ENCODE measurements at regions not wholly inside any gene's neighbourhood (a gene's known extent, or its start where the extent isn't known, plus 50 kb on each side); places are given as distances from the start of the nearest gene placed in this dataset.

- CTCF ChIA-PET: no interaction called here
- no peak for ATAC-seq (ENCODE audit: low read depth)
Measured at GRCh38 chr6:79783670-79784394, 152.7 kb downstream of the SH3BGRL2 start.

DNA sequence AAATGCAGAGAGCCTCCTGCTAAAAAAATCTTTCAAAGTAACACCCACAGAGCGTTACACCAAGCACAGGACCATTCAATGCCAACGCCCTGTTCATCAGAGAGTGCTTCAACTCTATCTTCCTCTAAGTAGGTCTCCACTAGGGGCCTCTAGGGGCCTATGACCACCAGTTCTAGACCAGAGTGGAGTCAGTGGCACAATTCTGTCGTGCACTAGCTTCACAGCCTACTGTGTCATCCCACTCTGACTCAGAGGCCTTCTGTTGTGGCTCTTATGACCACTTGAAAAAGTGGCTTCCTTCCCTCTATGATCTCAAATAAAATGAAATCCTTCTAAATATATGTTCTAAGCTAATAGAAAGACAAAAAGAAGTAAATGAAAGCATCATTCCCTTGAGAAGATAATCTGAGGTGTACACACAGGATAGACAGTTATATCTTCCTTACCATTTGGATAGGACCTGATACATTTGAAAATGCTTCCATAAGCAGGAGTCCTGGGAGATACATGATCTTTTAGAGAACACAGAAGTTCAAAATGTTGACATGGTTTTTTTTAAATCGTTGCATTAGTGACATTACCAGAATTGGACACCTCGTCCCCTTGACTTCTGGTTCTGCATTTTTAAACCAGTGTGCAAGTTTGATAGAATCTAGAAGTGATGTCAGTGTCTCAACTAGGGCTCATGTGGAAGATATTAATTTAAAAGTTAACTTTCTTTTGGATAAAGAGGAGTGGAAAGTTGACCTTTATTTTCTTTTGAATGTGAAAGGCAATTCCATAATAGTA is 151.9 kb downstream of the SH3BGRL2 start:
- POLR2A ChIA-PET: interaction anchor here (0.7 kb wide), 2 partner anchors 28 to 361 kb away, joined by 3 to 4 read pairs; no protein-coding TSS in a partner anchor
- ATAC-seq (ENCODE audit: low read depth) (no peak), DNase-seq (no peak)
- H3K36me3 Mint-ChIP-seq (ENCODE audit: low read depth): no peaks in the 10 kb centered on the region
- H3K9me3 Mint-ChIP-seq: no peaks in the 10 kb centered on the region
- H3K4me3 Mint-ChIP-seq: no peak overlapping the region
- CTCF ChIA-PET: no interaction called here
- H3K27me3 Mint-ChIP-seq: peaks cover 5% of the 10 kb centered on the region
- peaks cover 3% of the 10 kb centered on the region for H3K4me1 Mint-ChIP-seq
- no peak overlapping the region for H3K27ac Mint-ChIP-seq
- intact Hi-C loops (cut with micrococcal nuclease): no loop called here
- TF ChIP-seq CTCF (IDR thresholded peaks at IDR 0.05): no peak

More at GRCh38 chr6:79783670-79784394, 152.7 kb downstream of the SH3BGRL2 start:
- Mint-ChIP-seq H3K27me3 (peaks cover 5% of the 10 kb centered on the region), H3K9me3 (no peaks in the 10 kb centered on the region), H3K4me1 (no peaks in the 10 kb centered on the region), H3K36me3 (ENCODE audit: low read depth) (no peaks in the 10 kb centered on the region), H3K4me3 (no peak overlapping the region), H3K27ac (no peak overlapping the region)
- no peak for DNase-seq
- no peak for TF ChIP-seq CTCF (IDR thresholded peaks at IDR 0.05)
- POLR2A ChIA-PET: no interaction called here
- intact Hi-C loops (cut with micrococcal nuclease): no loop called here

DNA sequence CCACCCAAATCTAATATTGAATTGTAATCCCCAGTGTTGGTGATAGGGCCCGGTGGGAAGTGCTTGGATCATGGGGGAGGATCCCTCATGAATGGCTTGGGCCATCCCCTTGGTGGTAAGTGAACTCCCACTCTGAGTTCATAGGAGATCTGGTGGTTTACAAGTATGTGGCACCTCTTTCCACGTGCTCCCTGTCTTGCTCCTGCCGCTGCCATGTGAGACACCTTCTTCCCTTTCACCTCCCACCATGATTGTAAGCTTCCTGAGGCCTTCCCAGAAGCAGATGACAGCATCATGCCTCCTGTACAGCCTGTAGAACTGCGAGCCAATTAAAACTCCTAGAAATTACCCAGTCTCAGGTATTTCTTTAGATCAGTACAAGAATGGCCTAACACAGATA is 150.8 kb downstream of the SH3BGRL2 start:
- no peak overlapping the region for H3K27ac Mint-ChIP-seq
- ATAC-seq (ENCODE audit: low read depth): no peak
- CTCF ChIA-PET: no interaction called here
- DNase-seq: no peak
- TF ChIP-seq CTCF (IDR thresholded peaks at IDR 0.05): no peak
- H3K4me3 Mint-ChIP-seq: no peak overlapping the region
- peaks cover 8% of the 10 kb centered on the region for H3K4me1 Mint-ChIP-seq
- H3K36me3 Mint-ChIP-seq (ENCODE audit: low read depth): no peaks in the 10 kb centered on the region
- no peaks in the 10 kb centered on the region for H3K9me3 Mint-ChIP-seq
- H3K27me3 Mint-ChIP-seq: peaks cover 3% of the 10 kb centered on the region
- POLR2A ChIA-PET: interaction anchor here (0.7 kb wide), 2 partner anchors 29 to 360 kb away, joined by 3 to 4 read pairs; no protein-coding TSS in a partner anchor
- intact Hi-C loops (cut with micrococcal nuclease): no loop called here

DNA sequence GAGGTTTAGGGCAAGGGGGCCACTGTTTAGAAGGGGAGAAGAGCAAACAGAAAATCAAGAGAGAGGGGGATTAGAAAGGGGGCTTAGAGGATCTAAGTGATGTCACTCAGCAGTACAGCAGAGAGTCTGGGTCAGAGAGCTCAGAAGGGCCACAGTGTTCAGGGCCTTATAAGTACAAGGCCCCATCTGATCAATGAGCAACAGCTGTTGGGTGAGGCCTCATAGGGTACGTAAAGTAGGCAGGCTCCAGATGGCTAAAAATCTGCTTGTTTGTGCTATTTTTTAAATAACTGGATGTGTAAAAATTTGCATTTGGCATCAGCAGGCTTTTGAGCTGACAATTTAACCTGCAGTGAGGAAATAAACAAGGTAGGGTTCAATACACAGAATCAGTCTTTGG is 149.8 kb downstream of the SH3BGRL2 start:
- Mint-ChIP-seq H3K4me1 (peaks cover 8% of the 10 kb centered on the region), H3K27me3 (peaks cover 3% of the 10 kb centered on the region), H3K36me3 (ENCODE audit: low read depth) (no peaks in the 10 kb centered on the region), H3K27ac (no peak overlapping the region), H3K4me3 (no peak overlapping the region), H3K9me3 (no peaks in the 10 kb centered on the region)
- ChIA-PET POLR2A (no interaction called here), CTCF (no interaction called here)
- intact Hi-C loops (cut with micrococcal nuclease): no loop called here
- TF ChIP-seq CTCF (IDR thresholded peaks at IDR 0.05): no peak
- DNase-seq: no peak
- no peak for ATAC-seq (ENCODE audit: low read depth)

DNA sequence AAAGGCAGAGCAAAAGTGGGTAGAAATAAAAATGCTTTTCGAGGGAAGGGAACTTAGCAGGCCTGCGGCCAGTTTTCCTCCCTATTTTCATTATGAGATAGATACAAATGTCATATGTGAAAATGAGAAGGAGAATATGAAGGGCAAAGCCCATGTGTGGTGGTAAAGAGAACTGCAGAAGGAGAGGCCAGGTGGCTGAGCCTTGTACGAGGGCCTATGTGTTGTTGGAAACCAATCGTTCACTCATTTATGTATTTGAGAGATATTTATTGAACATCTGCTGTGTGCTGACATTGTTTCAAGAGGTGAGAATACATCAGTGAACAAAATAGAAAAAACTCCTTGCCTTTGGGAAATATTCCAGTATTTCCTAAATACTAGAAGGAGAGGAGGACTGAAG is 147.7 kb downstream of the SH3BGRL2 start:
- no peak for ATAC-seq (ENCODE audit: low read depth)
- no peaks in the 10 kb centered on the region for H3K27me3 Mint-ChIP-seq
- TF ChIP-seq CTCF (IDR thresholded peaks at IDR 0.05): no peak
- intact Hi-C loops (cut with micrococcal nuclease): loop anchor here (1.0 to 5.0 kb wide), 9 partner anchors 35 to 1974 kb away; partner anchors contain the start of genes BCKDHB, LCA5, PHIP and TTK
- no peak for DNase-seq
- H3K4me1 Mint-ChIP-seq: peaks cover 8% of the 10 kb centered on the region
- CTCF ChIA-PET: interaction anchor here (0.8 to 1.1 kb wide), 5 partner anchors 9 to 90 kb away, joined by 3 to 4 read pairs (median 3); no protein-coding TSS in a partner anchor
- H3K4me3 Mint-ChIP-seq: no peak overlapping the region
- H3K27ac Mint-ChIP-seq: no peak overlapping the region
- POLR2A ChIA-PET: interaction anchor here (0.6 kb wide), 2 partner anchors 233 to 327 kb away, joined by 3 read pairs; no protein-coding TSS in a partner anchor
- H3K36me3 Mint-ChIP-seq (ENCODE audit: low read depth): no peaks in the 10 kb centered on the region
- H3K9me3 Mint-ChIP-seq: no peaks in the 10 kb centered on the region
